ENCODE measurements at regions not wholly inside any gene's neighbourhood (a gene's known extent, or its start where the extent isn't known, plus 50 kb on each side); places are given as distances from the start of the nearest gene placed in this dataset.
"Not testable (repeated sequence)": the region's sequence is repeated elsewhere in the genome, so short reads cannot be mapped to it uniquely, and the experiment has no call there.

GRCh38 chr10:81569488-81569887, 305.5 kb upstream of the NRG3 start:
- Mint-ChIP-seq H3K4me3 (no peak overlapping the region), H3K4me1 (ENCODE audit: low read depth) (no peaks in the 10 kb centered on the region), H3K36me3 (ENCODE audit: low read depth) (no peaks in the 10 kb centered on the region), H3K27ac (no peak overlapping the region), H3K27me3 (ENCODE audit: insufficient read depth) (no peaks in the 10 kb centered on the region), H3K9me3 (no peaks in the 10 kb centered on the region)
- DNase-seq (ENCODE audit: low spot score) = no peak
- intact Hi-C loops (cut with micrococcal nuclease) = no loop called here

DNA sequence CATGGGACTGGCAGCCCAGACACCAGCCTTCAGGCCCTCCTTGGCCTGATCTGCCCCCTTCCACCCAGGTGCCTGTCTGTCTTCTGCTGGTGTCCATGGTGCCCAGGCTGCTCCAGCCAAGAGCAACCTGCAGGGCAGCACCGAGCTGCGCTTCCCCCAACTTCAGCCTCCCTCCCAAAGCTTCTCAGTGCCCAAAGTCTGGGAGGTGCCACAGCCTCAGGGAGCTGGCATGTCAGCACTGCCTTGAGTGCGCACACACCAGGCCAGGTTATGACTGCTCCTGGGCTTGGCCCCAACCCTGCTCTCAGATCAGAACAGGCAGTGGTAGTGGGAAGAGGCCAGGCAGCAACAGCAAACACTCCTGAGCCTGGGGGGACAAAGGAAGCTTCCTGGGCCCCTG, 304.6 kb upstream of the NRG3 start:
- Mint-ChIP-seq H3K9me3 (no peaks in the 10 kb centered on the region), H3K36me3 (ENCODE audit: low read depth) (no peaks in the 10 kb centered on the region), H3K4me1 (ENCODE audit: low read depth) (no peaks in the 10 kb centered on the region), H3K27me3 (ENCODE audit: insufficient read depth) (no peaks in the 10 kb centered on the region), H3K4me3 (no peak overlapping the region), H3K27ac (no peak overlapping the region)
- intact Hi-C loops (cut with micrococcal nuclease) = no loop called here
- no peak for DNase-seq (ENCODE audit: low spot score)

GRCh38 chr10:81570878-81571794, 303.9 kb upstream of the NRG3 start:
- Mint-ChIP-seq H3K27ac (no peak overlapping the region), H3K36me3 (ENCODE audit: low read depth) (no peaks in the 10 kb centered on the region), H3K9me3 (peaks cover 3% of the 10 kb centered on the region), H3K27me3 (ENCODE audit: insufficient read depth) (no peaks in the 10 kb centered on the region), H3K4me3 (no peak overlapping the region), H3K4me1 (ENCODE audit: low read depth) (no peaks in the 10 kb centered on the region)
- no peak for DNase-seq (ENCODE audit: low spot score)
- intact Hi-C loops (cut with micrococcal nuclease) = no loop called here

GRCh38 chr10:81575036-81575435, 300.0 kb upstream of the NRG3 start:
- Mint-ChIP-seq H3K27ac (no peak overlapping the region), H3K4me1 (ENCODE audit: low read depth) (no peaks in the 10 kb centered on the region), H3K4me3 (no peak overlapping the region), H3K36me3 (ENCODE audit: low read depth) (no peaks in the 10 kb centered on the region), H3K9me3 (peaks cover 3% of the 10 kb centered on the region), H3K27me3 (ENCODE audit: insufficient read depth) (no peaks in the 10 kb centered on the region)
- intact Hi-C loops (cut with micrococcal nuclease) = no loop called here
- no peak for DNase-seq (ENCODE audit: low spot score)

- Mint-ChIP-seq H3K4me1 (ENCODE audit: low read depth) (no peaks in the 10 kb centered on the region), H3K4me3 (no peak overlapping the region), H3K27ac (no peak overlapping the region), H3K36me3 (ENCODE audit: low read depth) (no peaks in the 10 kb centered on the region), H3K9me3 (peaks cover 3% of the 10 kb centered on the region), H3K27me3 (ENCODE audit: insufficient read depth) (no peaks in the 10 kb centered on the region)
- intact Hi-C loops (cut with micrococcal nuclease) = no loop called here
- no peak for DNase-seq (ENCODE audit: low spot score)
Measured at GRCh38 chr10:81576336-81576735, 298.7 kb upstream of the NRG3 start.

DNA sequence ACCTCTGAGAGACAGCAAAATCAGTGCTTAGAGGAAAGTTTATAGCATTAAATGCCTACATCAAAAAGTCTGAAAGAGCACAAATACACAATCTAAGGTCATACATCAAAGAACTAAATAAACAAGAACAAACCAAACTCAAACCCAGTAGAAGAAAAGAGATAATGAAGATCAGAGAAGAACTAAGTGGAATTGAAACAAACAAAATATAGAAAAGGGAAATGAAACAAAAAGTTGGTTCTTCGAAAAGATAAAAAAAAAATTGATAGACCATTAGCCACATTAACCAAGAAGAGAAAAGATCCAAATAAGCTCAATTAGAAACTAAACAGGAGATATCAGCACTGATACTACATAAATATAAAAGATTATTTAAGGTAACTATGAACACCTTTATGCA, 280.0 kb upstream of the NRG3 start:
- no peaks in the 10 kb centered on the region for H3K4me1 Mint-ChIP-seq (ENCODE audit: low read depth)
- no peaks in the 10 kb centered on the region for H3K27me3 Mint-ChIP-seq (ENCODE audit: insufficient read depth)
- no peak overlapping the region for H3K4me3 Mint-ChIP-seq

DNA sequence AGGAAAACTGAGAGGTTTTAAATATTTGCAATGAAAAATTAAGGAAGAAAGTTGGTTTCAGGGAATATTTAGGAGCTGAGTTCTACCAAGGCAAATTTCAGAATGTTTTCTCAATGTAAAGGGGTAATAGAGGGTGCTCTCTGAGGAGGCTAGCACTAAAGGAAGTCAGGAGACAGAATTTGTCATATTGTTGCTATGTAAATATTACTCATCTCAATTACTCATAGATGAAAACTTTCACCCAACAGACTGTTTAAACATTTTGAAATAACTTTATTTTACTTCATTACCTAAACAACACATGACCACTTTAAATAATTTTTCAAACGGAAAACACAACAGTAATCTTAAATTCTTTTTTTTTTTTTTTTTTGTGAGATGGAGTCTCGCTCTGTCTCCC, 274.8 kb upstream of the NRG3 start:
- no peaks in the 10 kb centered on the region for H3K36me3 Mint-ChIP-seq (ENCODE audit: low read depth)
- no peak overlapping the region for H3K27ac Mint-ChIP-seq
- H3K27me3 Mint-ChIP-seq (ENCODE audit: insufficient read depth) = no peaks in the 10 kb centered on the region
- peaks cover 4% of the 10 kb centered on the region for H3K9me3 Mint-ChIP-seq
- H3K4me3 Mint-ChIP-seq = no peak overlapping the region
- no peaks in the 10 kb centered on the region for H3K4me1 Mint-ChIP-seq (ENCODE audit: low read depth)
- no peak for DNase-seq (ENCODE audit: low spot score)
- intact Hi-C loops (cut with micrococcal nuclease) = no loop called here

More for the DNA sequence above, 280.0 kb upstream of the NRG3 start:
- Mint-ChIP-seq H3K36me3 (ENCODE audit: low read depth) (no peaks in the 10 kb centered on the region), H3K27ac (no peak overlapping the region), H3K9me3 (peaks cover 17% of the 10 kb centered on the region)
- intact Hi-C loops (cut with micrococcal nuclease) = no loop called here
- no peak for DNase-seq (ENCODE audit: low spot score)

DNA sequence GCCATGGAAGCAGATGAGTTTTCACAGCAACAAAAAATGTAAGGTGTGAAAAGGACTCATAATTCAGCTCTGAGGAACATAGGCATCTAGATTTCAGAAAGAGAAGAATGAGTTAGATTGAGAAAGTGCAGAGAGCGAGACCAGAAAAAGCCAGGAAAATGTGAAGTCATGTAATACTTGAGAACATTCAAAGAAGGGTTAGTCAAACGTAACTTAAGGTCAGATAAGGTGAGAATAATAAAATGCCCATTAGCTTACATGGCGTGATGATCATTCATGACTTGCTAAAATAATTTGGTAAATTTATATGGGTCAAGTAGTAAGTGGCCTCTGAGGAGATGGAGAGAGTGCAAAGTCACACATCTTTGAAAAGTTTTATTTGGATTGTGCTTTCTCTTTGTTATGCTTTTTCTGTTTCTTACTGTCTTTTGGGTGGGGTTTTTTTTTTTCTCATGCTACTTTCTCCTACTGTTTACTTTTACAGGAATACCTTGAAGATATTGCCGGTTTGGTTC, 271.8 kb upstream of the NRG3 start:
- intact Hi-C loops (cut with micrococcal nuclease) = no loop called here
- H3K27ac Mint-ChIP-seq = no peak overlapping the region
- no peak overlapping the region for H3K4me3 Mint-ChIP-seq
- no peaks in the 10 kb centered on the region for H3K36me3 Mint-ChIP-seq (ENCODE audit: low read depth)
- DNase-seq (ENCODE audit: low spot score) = no peak
- H3K27me3 Mint-ChIP-seq (ENCODE audit: insufficient read depth) = no peaks in the 10 kb centered on the region
- H3K9me3 Mint-ChIP-seq = no peaks in the 10 kb centered on the region
- no peaks in the 10 kb centered on the region for H3K4me1 Mint-ChIP-seq (ENCODE audit: low read depth)

DNA sequence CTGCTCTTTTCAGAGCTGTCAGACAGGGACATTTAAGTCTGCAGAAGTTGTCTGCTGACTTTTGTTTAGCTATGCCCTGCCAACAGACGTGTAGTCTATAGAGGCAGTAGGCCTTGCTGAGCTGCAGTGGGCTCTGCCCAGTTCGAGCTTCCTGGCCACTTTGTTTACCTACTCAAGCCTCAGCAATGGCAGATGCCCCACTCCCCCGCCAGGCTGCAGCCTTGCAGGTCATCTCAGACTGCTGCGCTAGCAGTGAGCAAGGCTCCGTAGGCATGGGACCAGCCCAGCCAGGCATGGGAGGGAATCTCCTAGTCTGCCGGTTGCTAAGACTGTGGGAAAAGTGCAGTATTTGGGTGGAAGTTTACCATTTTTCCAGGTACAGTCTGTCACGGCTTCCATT, 230.5 kb upstream of the NRG3 start:
- DNase-seq (ENCODE audit: low spot score); intact Hi-C loops (cut with micrococcal nuclease); H3K27me3 Mint-ChIP-seq (ENCODE audit: insufficient read depth); H3K36me3 Mint-ChIP-seq (ENCODE audit: low read depth); H3K27ac Mint-ChIP-seq; H3K4me3 Mint-ChIP-seq; H3K4me1 Mint-ChIP-seq (ENCODE audit: low read depth): not testable (repeated sequence)
- H3K9me3 Mint-ChIP-seq = peaks cover 16% of the 10 kb centered on the region

- no peak overlapping the region for H3K27ac Mint-ChIP-seq
- no peaks in the 10 kb centered on the region for H3K27me3 Mint-ChIP-seq (ENCODE audit: insufficient read depth)
- no peak overlapping the region for H3K4me3 Mint-ChIP-seq
- intact Hi-C loops (cut with micrococcal nuclease) = no loop called here
- DNase-seq (ENCODE audit: low spot score) = no peak
- H3K9me3 Mint-ChIP-seq = peaks cover 17% of the 10 kb centered on the region
- no peaks in the 10 kb centered on the region for H3K4me1 Mint-ChIP-seq (ENCODE audit: low read depth)
- no peaks in the 10 kb centered on the region for H3K36me3 Mint-ChIP-seq (ENCODE audit: low read depth)
Measured at GRCh38 chr10:81655986-81656385, 219.0 kb upstream of the NRG3 start.

GRCh38 chr10:81662837-81663236, 212.2 kb upstream of the NRG3 start:
- H3K4me1 Mint-ChIP-seq (ENCODE audit: low read depth) = no peaks in the 10 kb centered on the region
- peaks cover 10% of the 10 kb centered on the region for H3K9me3 Mint-ChIP-seq
- DNase-seq (ENCODE audit: low spot score) = no peak
- no peak overlapping the region for H3K27ac Mint-ChIP-seq
- H3K4me3 Mint-ChIP-seq = no peak overlapping the region
- H3K27me3 Mint-ChIP-seq (ENCODE audit: insufficient read depth) = no peaks in the 10 kb centered on the region
- no peaks in the 10 kb centered on the region for H3K36me3 Mint-ChIP-seq (ENCODE audit: low read depth)
- intact Hi-C loops (cut with micrococcal nuclease) = no loop called here

DNA sequence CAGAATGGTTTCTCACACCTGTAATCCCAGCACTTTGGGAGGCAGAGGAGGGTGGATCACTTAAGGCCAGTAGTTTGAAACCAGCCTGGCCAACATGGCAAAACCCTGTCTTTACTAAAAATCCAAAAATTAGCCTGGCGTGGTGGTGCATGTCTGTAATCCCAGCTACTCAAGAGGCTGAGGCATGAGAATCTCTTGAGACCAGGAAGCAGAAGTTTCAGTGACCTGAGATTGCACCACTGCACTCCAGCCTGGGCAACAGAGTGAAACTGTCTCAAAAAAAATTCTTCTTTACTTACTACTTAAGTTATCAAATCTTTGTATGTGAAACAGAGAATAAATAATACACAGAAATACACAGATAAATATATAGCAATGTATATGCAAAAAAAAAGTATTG, 210.2 kb upstream of the NRG3 start:
- intact Hi-C loops (cut with micrococcal nuclease); DNase-seq (ENCODE audit: low spot score); H3K36me3 Mint-ChIP-seq (ENCODE audit: low read depth); H3K4me3 Mint-ChIP-seq; H3K27ac Mint-ChIP-seq; H3K27me3 Mint-ChIP-seq (ENCODE audit: insufficient read depth); H3K4me1 Mint-ChIP-seq (ENCODE audit: low read depth): not testable (repeated sequence)
- peaks cover 11% of the 10 kb centered on the region for H3K9me3 Mint-ChIP-seq

GRCh38 chr10:81674941-81675340, 200.1 kb upstream of the NRG3 start:
- H3K36me3 Mint-ChIP-seq (ENCODE audit: low read depth) = no peaks in the 10 kb centered on the region
- H3K4me3 Mint-ChIP-seq = no peak overlapping the region
- no peak for DNase-seq (ENCODE audit: low spot score)
- H3K9me3 Mint-ChIP-seq = peaks cover 13% of the 10 kb centered on the region
- H3K4me1 Mint-ChIP-seq (ENCODE audit: low read depth) = no peaks in the 10 kb centered on the region
- H3K27me3 Mint-ChIP-seq (ENCODE audit: insufficient read depth) = no peaks in the 10 kb centered on the region
- intact Hi-C loops (cut with micrococcal nuclease) = no loop called here
- no peak overlapping the region for H3K27ac Mint-ChIP-seq

Measured in activated T-helper 1 cell treated with anti-CD3 and anti-CD28 coated beads, Interleukin-12 subunit alpha, Interleukin-12 subunit beta, Interleukin-2, Interleukin-4 antibody, amounts not matched to agents 30 ng/mL and 10 ng/mL and 1 ng/mL, durations not matched to agents 14 hours and 24 hours and 36 hours (primary cell).